ENCODE measurements at regions not wholly inside any gene's neighbourhood (a gene's known extent, or its start where the extent isn't known, plus 50 kb on each side); places are given as distances from the start of the nearest gene placed in this dataset.

GRCh38 chr10:32111585-32111984 lies 55.4 kb upstream of the KIF5B start:
- no peak for TF ChIP-seq CTCF (IDR thresholded peaks at IDR 0.05)
- H3K27ac ChIP-seq, result peak overlapping the region; percentile 17 to 18
- DNase-seq (ENCODE audit: low spot score), result no peak
- H3K4me3 ChIP-seq, result no peak overlapping the region

- DNase-seq (ENCODE audit: low spot score), result no peak
- no peak for TF ChIP-seq CTCF (IDR thresholded peaks at IDR 0.05)
- no peak overlapping the region for H3K27ac ChIP-seq
- H3K4me3 ChIP-seq, result no peak overlapping the region
Measured at GRCh38 chr10:32110790-32111189, 54.6 kb upstream of the KIF5B start.

GRCh38 chr10:32109603-32110002 lies 53.4 kb upstream of the KIF5B start:
- no peak for DNase-seq (ENCODE audit: low spot score)
- no peak overlapping the region for H3K27ac ChIP-seq
- no peak for TF ChIP-seq CTCF (IDR thresholded peaks at IDR 0.05)
- H3K4me3 ChIP-seq, result no peak overlapping the region
